Keratinocyte (primary cell): ENCODE measurements at regions not wholly inside any gene's neighbourhood (a gene's known extent, or its start where the extent isn't known, plus 50 kb on each side); places are given as distances from the start of the nearest gene placed in this dataset.

ENCODE experiments used
- EZH2 ChIP-seq: IDR thresholded peaks from one replicate; pipeline ENCODE4 v1.6.1; 2012; ENCODE audit warnings: inconsistent platforms, mild to moderate bottlenecking, low read length, moderate library complexity
- TF ChIP-seq, protein P1 (sequence below), 3 experiments: IDR thresholded peaks in 1 of 3; conservative IDR thresholded peaks in 1 of 3; optimal IDR thresholded peaks in 1 of 3; 2 replicates in 2 of 3; 3 replicates in 1 of 3; pipeline versions ENCODE3 to v1.5.1; 2011; ENCODE audit warnings: low read length in 3 of 3, mild to moderate bottlenecking in 3 of 3, moderate library complexity in 2 of 3, control low read depth in 1 of 3, inconsistent platforms in 1 of 3; ENCODE audit not compliant: insufficient read depth in 2 of 3; ENCODE audit errors: extremely low read depth in 1 of 3

DNA sequence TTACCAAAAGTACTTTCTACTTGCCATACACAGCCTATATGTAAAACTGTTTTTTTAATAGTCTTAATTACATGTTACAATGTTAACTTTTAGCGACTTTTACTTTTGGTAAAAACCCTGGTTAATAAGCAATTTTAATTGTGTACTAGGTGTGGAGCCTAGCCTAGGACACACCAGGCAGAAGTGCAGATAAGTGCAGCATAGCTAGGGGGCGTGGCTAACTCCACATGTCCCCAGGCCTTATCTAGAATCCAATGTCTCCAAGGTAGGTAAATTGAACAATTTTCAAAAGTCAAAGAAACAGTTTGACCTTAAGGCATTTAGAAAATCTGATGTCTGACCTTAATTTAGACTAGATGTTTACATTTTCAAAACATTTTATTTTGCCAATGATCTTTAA, 858.7 kb downstream of the CCSER2 start:
- TF ChIP-seq, protein P1, sequence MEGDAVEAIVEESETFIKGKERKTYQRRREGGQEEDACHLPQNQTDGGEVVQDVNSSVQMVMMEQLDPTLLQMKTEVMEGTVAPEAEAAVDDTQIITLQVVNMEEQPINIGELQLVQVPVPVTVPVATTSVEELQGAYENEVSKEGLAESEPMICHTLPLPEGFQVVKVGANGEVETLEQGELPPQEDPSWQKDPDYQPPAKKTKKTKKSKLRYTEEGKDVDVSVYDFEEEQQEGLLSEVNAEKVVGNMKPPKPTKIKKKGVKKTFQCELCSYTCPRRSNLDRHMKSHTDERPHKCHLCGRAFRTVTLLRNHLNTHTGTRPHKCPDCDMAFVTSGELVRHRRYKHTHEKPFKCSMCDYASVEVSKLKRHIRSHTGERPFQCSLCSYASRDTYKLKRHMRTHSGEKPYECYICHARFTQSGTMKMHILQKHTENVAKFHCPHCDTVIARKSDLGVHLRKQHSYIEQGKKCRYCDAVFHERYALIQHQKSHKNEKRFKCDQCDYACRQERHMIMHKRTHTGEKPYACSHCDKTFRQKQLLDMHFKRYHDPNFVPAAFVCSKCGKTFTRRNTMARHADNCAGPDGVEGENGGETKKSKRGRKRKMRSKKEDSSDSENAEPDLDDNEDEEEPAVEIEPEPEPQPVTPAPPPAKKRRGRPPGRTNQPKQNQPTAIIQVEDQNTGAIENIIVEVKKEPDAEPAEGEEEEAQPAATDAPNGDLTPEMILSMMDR (optimal IDR thresholded peaks at IDR 0.05 in 1 of 3, IDR thresholded peaks at IDR 0.05 in 1 of 3, conservative IDR thresholded peaks at IDR 0.05 in 1 of 3; ENCODE audit: extremely low read depth in 1 of 3, insufficient read depth in 2 of 3, low read length in 3 of 3), result no peak
- no peak for TF ChIP-seq EZH2
